GM23338 (cell line): ENCODE measurements at regions not wholly inside any gene's neighbourhood (a gene's known extent, or its start where the extent isn't known, plus 50 kb on each side); places are given as distances from the start of the nearest gene placed in this dataset.

ENCODE experiments used
- CREB1 ChIP-seq: fragments of 250-450 bp; sonication (Bioruptor Pico); IDR thresholded peaks from 2 replicates; pipeline ENCODE4 v1.5.0; 2020; ENCODE audit warnings: low read depth, mild to moderate bottlenecking, moderate library complexity
- CTCF ChIP-seq, 2 experiments: fragments of 200-600 bp in 1 of 2; sonication (generic) in 1 of 2; conservative IDR thresholded peaks; 2 replicates each; pipeline versions ENCODE4 v1.5.1 to v1.6.1; 2016 to 2017; ENCODE audit warnings: antibody characterized with exemption in 2 of 2, low read depth in 2 of 2, mild to moderate bottlenecking in 2 of 2, moderate library complexity in 1 of 2
- EZH2 ChIP-seq: fragments of 200-600 bp; sonication (generic); IDR thresholded peaks from one replicate; pipeline ENCODE4 v1.8.0; 2017; ENCODE audit warnings: antibody characterized with exemption, mild to moderate bottlenecking, low read depth; ENCODE audit not compliant: unreplicated experiment
- EZH2phosphoT487 ChIP-seq: fragments of 200-600 bp; sonication (generic); IDR thresholded peaks from one replicate; pipeline ENCODE4 v1.8.1; 2018; ENCODE audit warnings: antibody characterized with exemption; ENCODE audit not compliant: unreplicated experiment
- POLR2AphosphoS5 ChIP-seq: IDR thresholded peaks from 2 replicates; pipeline ENCODE4 v1.6.1; 2016; ENCODE audit warnings: antibody characterized with exemption, low read depth
- REST ChIP-seq: IDR thresholded peaks from one replicate; pipeline ENCODE4 v1.6.1; 2018; ENCODE audit warnings: antibody characterized with exemption; ENCODE audit not compliant: unreplicated experiment

DNA sequence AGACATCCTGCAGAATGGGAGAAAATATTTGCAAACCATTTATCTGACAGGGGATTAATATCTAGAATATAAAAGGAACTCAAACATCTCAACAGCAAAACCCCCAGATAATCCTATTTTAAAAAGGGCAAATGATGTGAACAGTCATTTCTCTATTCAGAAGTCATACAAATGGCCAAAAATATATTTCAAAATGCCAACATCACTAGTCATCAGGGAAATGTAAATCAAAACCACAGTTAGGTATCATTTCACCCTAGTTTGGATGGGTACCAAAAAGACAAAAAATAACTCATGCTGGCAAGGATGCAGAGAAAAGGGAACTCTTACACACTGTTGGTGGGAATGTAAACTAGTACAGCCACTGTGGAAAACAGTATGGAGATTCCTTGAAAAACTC is 70.0 kb downstream of the TBR1 start:
- TF ChIP-seq CTCF (conservative IDR thresholded peaks at IDR 0.05; ENCODE audit: low read depth in 2 of 2) (no peak), POLR2AphosphoS5 (no peak), EZH2phosphoT487 (no peak), EZH2 (no peak), CREB1 (CRISPR knock-in tag) (no peak), REST (no peak)
